PC-3 (cell line): ENCODE measurements at regions not wholly inside any gene's neighbourhood (a gene's known extent, or its start where the extent isn't known, plus 50 kb on each side); places are given as distances from the start of the nearest gene placed in this dataset.

ENCODE experiments used
- ATAC-seq: fragments of 200-7000 bp; cut with Tn5 transposase; 2 replicates; pipeline ENCODE4 v1.9.1; 2020; ENCODE audit warnings: mild to moderate bottlenecking, moderate library complexity
- BruUV-seq: library from RNA; stranded (reverse); fragments of 400-500 nt; replicated peaks from 2 replicates; lab custom pipeline; 2021; lab: Mats Ljungman, UMichigan
- CTCF ChIA-PET: fragments of 300-600 bp; sonication (Branson Sonifier 250); formaldehyde crosslinking; loops from one replicate; lab custom pipeline; 2022; ENCODE audit warnings: antibody characterized with exemption; lab: Charles Lee
- POLR2A ChIA-PET: fragments of 300-600 bp; sonication (Branson Sonifier 250); formaldehyde crosslinking; loops from one replicate; lab custom pipeline; 2022; ENCODE audit warnings: antibody characterized with exemption; ENCODE audit not compliant: unreplicated experiment; lab: Charles Lee
- DNase-seq: peaks from one replicate; pipeline ENCODE4 v3.0.0-alpha.2; 2015
- H2AFZ ChIP-seq: fragments of 300-600 bp; sonication (generic); 2 replicates; pipeline ENCODE4 v1.6.0; 2016; ENCODE audit warnings: antibody characterized with exemption, low read length
- H3F3A ChIP-seq: fragments of 300-600 bp; sonication (generic); one replicate; pipeline ENCODE4 v1.6.0; 2017; ENCODE audit warnings: antibody characterized with exemption, low read length, control low read depth, mild to moderate bottlenecking; ENCODE audit not compliant: unreplicated experiment
- H3K27ac ChIP-seq: fragments of 300-600 bp; sonication (generic); 2 replicates; pipeline ENCODE4 v1.5.1; 2016; ENCODE audit warnings: mild to moderate bottlenecking, low read length
- H3K27me3 ChIP-seq: fragments of 300-600 bp; sonication (generic); 2 replicates; pipeline ENCODE4 v1.6.1; 2016; ENCODE audit warnings: low read length, mixed read lengths
- H3K36me3 ChIP-seq: fragments of 300-600 bp; sonication (generic); 2 replicates; pipeline ENCODE4 v1.6.1; 2016; ENCODE audit warnings: low read depth, mixed run types, low read length, mixed read lengths
- H3K4me1 ChIP-seq: fragments of 300-600 bp; sonication (generic); 2 replicates; pipeline ENCODE4 v1.5.1; 2016; ENCODE audit warnings: low read length; ENCODE audit not compliant: insufficient read depth
- H3K4me2 ChIP-seq: fragments of 300-600 bp; sonication (generic); 2 replicates; pipeline ENCODE4 v1.6.0; 2016; ENCODE audit warnings: low read length
- H3K4me3 ChIP-seq: fragments of 300-600 bp; sonication (generic); 2 replicates; pipeline ENCODE4 v1.5.1; 2016; ENCODE audit warnings: mild to moderate bottlenecking, low read length, mixed read lengths
- H3K79me2 ChIP-seq: fragments of 300-600 bp; sonication (generic); 2 replicates; pipeline ENCODE4 v1.6.1; 2017; ENCODE audit warnings: low read length, mixed read lengths
- H3K9ac ChIP-seq: fragments of 300-600 bp; sonication (generic); 2 replicates; pipeline ENCODE4 v1.6.0; 2016; ENCODE audit warnings: mild to moderate bottlenecking, low read length
- H3K9me2 ChIP-seq: fragments of 300-600 bp; sonication (generic); replicated peaks from 2 replicates; pipeline ENCODE4 v1.6.1; 2016; ENCODE audit warnings: mixed run types, low read length, mixed read lengths
- H3K9me3 ChIP-seq: fragments of 300-600 bp; sonication (generic); 2 replicates; pipeline ENCODE4 v1.6.1; 2016; ENCODE audit warnings: low read length, mixed read lengths
- H4K20me1 ChIP-seq: fragments of 300-600 bp; sonication (generic); 2 replicates; pipeline ENCODE4 v1.6.1; 2016; ENCODE audit warnings: low read length, mixed read lengths
- EZH2 ChIP-seq: fragments of 300-600 bp; sonication (generic); IDR thresholded peaks from one replicate; pipeline ENCODE4 v1.6.1; 2017; ENCODE audit warnings: antibody characterized with exemption, mild to moderate bottlenecking, low read length; ENCODE audit not compliant: unreplicated experiment
- EZH2phosphoT487 ChIP-seq: fragments of 300-600 bp; sonication (generic); IDR thresholded peaks from 2 replicates; pipeline ENCODE4 v1.6.1; 2018; ENCODE audit warnings: mild to moderate bottlenecking, antibody characterized with exemption, low read length, borderline replicate concordance
- intact Hi-C: fragments of 100-400 bp; cut with micrococcal nuclease; formaldehyde crosslinking; loops from 2 replicates; pipeline ENCODE4 v1.9.0; 2023
- TF ChIP-seq, protein P1 (sequence below): fragments of 300-600 bp; sonication (generic); conservative IDR thresholded peaks from 2 replicates; pipeline ENCODE4 v1.5.1; 2017; ENCODE audit warnings: antibody characterized with exemption, low read depth, mild to moderate bottlenecking, low read length

DNA sequence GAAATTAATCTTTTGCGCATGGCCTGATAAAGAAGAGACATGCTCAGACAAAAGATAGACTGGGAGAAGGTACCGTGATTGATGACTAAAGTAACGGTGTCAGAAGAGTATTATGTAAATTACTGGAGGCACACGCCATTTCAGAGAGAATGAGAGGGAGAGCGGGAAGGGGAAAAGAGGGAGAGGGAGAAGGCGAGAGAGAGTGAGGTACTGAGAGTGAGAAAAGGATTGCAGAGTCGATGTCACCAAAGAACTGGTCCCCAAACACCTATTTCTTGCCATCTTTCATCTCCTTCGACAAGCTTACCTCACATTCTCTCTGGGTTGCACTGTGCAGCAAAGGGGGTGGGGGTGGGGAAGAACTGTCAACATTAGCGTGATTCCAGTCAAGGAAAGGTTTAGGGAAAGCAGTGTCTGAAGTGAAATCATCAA, 673.7 kb downstream of the BCL11A start:
- no peak overlapping the region for H3K4me3 ChIP-seq
- no peak for ATAC-seq
- no TSS peak for BruUV-seq

DNA sequence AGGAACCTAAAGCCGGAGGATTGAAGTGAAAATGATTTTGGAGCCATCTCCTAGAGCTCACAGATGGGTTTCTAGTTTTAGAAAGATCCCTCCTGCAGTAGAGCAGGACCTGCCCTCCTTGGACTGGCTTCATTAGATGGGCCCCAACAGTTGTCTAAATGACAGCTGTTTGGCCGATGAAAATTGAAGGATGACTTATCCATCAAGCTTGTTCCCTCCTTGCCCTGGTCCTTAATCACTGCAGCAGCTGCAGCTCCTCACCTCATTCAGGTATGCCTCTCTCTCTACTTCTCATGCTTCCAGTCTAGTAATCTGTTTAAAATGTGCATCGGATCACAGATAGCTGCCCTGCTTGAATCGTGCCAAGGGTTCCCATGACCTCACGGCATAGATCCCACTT, 677.6 kb downstream of the BCL11A start:
- DNase-seq (no peak), ATAC-seq (no peak)
- Histone ChIP-seq H3K27me3 (no peaks in the 10 kb centered on the region), H3K27ac (no peak overlapping the region), H3K9ac (no peak overlapping the region), H3K4me3 (no peak overlapping the region), H3F3A (no peaks in the 10 kb centered on the region), H3K9me2 (no peaks in the 10 kb centered on the region), H3K4me2 (no peak overlapping the region), H3K36me3 (no peaks in the 10 kb centered on the region), H3K9me3 (no peaks in the 10 kb centered on the region), H2AFZ (no peak overlapping the region), H4K20me1 (no peaks in the 10 kb centered on the region), H3K4me1 (no peaks in the 10 kb centered on the region), H3K79me2 (no peaks in the 10 kb centered on the region)
- TF ChIP-seq EZH2phosphoT487, result no peak
- TF ChIP-seq, protein P1, sequence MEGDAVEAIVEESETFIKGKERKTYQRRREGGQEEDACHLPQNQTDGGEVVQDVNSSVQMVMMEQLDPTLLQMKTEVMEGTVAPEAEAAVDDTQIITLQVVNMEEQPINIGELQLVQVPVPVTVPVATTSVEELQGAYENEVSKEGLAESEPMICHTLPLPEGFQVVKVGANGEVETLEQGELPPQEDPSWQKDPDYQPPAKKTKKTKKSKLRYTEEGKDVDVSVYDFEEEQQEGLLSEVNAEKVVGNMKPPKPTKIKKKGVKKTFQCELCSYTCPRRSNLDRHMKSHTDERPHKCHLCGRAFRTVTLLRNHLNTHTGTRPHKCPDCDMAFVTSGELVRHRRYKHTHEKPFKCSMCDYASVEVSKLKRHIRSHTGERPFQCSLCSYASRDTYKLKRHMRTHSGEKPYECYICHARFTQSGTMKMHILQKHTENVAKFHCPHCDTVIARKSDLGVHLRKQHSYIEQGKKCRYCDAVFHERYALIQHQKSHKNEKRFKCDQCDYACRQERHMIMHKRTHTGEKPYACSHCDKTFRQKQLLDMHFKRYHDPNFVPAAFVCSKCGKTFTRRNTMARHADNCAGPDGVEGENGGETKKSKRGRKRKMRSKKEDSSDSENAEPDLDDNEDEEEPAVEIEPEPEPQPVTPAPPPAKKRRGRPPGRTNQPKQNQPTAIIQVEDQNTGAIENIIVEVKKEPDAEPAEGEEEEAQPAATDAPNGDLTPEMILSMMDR, result no peak
- no peak for TF ChIP-seq EZH2
- POLR2A ChIA-PET, result no interaction called here
- BruUV-seq, result no TSS peak
- intact Hi-C loops, result no loop called here
- CTCF ChIA-PET, result no interaction called here

More for the DNA sequence above, 673.7 kb downstream of the BCL11A start:
- H2AFZ ChIP-seq, result no peak overlapping the region
- intact Hi-C loops, result no loop called here
- no peaks in the 10 kb centered on the region for H3K9me3 ChIP-seq
- no peak for DNase-seq
- no peaks in the 10 kb centered on the region for H3K36me3 ChIP-seq
- ChIA-PET POLR2A (no interaction called here), CTCF (no interaction called here)
- no peaks in the 10 kb centered on the region for H3F3A ChIP-seq
- TF ChIP-seq, protein P1, result no peak
- TF ChIP-seq EZH2 (no peak), EZH2phosphoT487 (no peak)
- H3K79me2 ChIP-seq, result no peaks in the 10 kb centered on the region
- H3K27me3 ChIP-seq, result no peaks in the 10 kb centered on the region
- no peaks in the 10 kb centered on the region for H4K20me1 ChIP-seq
- H3K4me1 ChIP-seq, result no peaks in the 10 kb centered on the region
- no peak overlapping the region for H3K4me2 ChIP-seq
- no peak overlapping the region for H3K9ac ChIP-seq
- H3K9me2 ChIP-seq, result no peaks in the 10 kb centered on the region
- H3K27ac ChIP-seq, result no peak overlapping the region

DNA sequence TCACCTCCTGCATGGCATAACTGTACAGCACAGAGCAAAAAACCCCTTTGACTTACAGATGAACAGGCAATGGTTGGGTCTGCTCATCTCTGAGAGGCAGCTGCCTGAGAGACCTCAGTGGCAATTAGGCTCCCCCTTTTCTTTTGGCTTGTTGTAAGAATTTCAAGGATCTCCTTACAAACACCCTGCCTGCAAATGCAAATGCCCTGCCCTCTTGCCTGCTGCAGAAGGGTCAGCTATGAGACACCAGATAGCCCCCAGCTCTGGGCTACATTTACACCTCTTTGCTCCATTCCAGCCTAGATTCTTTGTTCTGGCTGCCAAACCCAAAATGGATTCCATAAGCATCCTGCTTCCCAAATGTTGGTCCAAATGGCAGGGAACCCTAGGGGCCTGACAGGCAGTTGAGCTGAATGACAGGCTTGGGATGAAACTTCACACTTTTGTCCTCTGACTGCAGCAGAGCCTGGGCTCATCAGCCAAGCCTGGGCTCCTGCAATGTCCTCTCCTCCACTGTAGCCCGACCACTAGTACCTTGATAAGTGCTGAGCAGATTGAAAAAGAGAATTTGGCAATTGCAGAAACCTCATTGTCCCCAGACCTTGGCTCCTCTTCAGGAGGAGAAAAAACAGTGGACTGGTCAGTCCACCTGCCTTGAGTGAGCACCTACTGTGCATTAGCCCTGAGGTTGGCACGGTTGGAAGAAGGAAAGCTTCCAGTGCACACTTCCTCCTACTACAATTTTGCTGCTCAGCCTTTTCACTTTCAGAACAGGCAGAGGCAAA, 678.3 kb downstream of the BCL11A start:
- no TSS peak for BruUV-seq
- Histone ChIP-seq H3K4me3 (no peak overlapping the region), H4K20me1 (no peaks in the 10 kb centered on the region), H3K4me1 (no peaks in the 10 kb centered on the region), H3K9me3 (no peaks in the 10 kb centered on the region), H3K4me2 (no peak overlapping the region), H2AFZ (no peak overlapping the region), H3K27ac (no peak overlapping the region), H3K27me3 (no peaks in the 10 kb centered on the region), H3K36me3 (no peaks in the 10 kb centered on the region), H3K79me2 (no peaks in the 10 kb centered on the region), H3K9me2 (no peaks in the 10 kb centered on the region), H3F3A (no peaks in the 10 kb centered on the region), H3K9ac (no peak overlapping the region)
- no peak for DNase-seq
- ATAC-seq, result no peak
- intact Hi-C loops, result no loop called here
- ChIA-PET POLR2A (no interaction called here), CTCF (no interaction called here)
- TF ChIP-seq EZH2phosphoT487 (no peak), EZH2 (no peak)
- TF ChIP-seq, protein P1, result no peak
